H1 (cell line): ENCODE measurements at regions not wholly inside any gene's neighbourhood (a gene's known extent, or its start where the extent isn't known, plus 50 kb on each side); places are given as distances from the start of the nearest gene placed in this dataset.

ENCODE experiments used
- CTCF ChIA-PET: fragments of 300-600 bp; sonication (Branson Sonifier 250); formaldehyde crosslinking; loops from one replicate; lab custom pipeline; 2021; ENCODE audit not compliant: partially characterized antibody; lab: Charles Lee
- POLR2A ChIA-PET: fragments of 300-600 bp; sonication (Branson Sonifier 250); formaldehyde crosslinking; loops from one replicate; lab custom pipeline; 2021; ENCODE audit warnings: inconsistent platforms; ENCODE audit not compliant: partially characterized antibody; lab: Charles Lee
- DNase-seq, 2 experiments: peaks; one replicate each; pipeline versions ENCODE4 v3.0.0 to v3.0.0-alpha.2; 2010 to 2022; ENCODE audit warnings: low spot score in 2 of 2, low read depth in 1 of 2, mixed read lengths in 1 of 2
- FAIRE-seq: peaks from 2 replicates; lab custom pipeline; 2011; peaks lifted over from hg19 to GRCh38; lab: Jason Lieb, UNC
- H2AFZ ChIP-seq: 2 replicates; pipeline ENCODE4 v1.8.1; 2012; ENCODE audit warnings: low read length, inconsistent platforms
- H2AK5ac ChIP-seq: 2 replicates; pipeline ENCODE4 v1.6.1; 2013; ENCODE audit warnings: low read depth, low read length
- H2BK120ac ChIP-seq: replicated peaks from 2 replicates; pipeline ENCODE3; 2013; ENCODE audit warnings: low read depth, low read length, inconsistent platforms
- H2BK12ac ChIP-seq: 2 replicates; pipeline ENCODE4 v1.6.1; 2013; ENCODE audit warnings: low read depth, low read length
- H2BK15ac ChIP-seq: 2 replicates; pipeline ENCODE4 v1.6.1; 2013; ENCODE audit warnings: low read length
- H2BK20ac ChIP-seq: 2 replicates; pipeline ENCODE4 v1.6.1; 2013; ENCODE audit warnings: low read length
- H2BK5ac ChIP-seq: 2 replicates; pipeline ENCODE4 v1.6.1; 2013; ENCODE audit warnings: low read depth, low read length
- H3K14ac ChIP-seq: 2 replicates; pipeline ENCODE4 v1.6.1; 2013; ENCODE audit warnings: inconsistent platforms; ENCODE audit not compliant: insufficient read length
- H3K18ac ChIP-seq: 2 replicates; pipeline ENCODE4 v1.6.1; 2013; ENCODE audit warnings: low read length; ENCODE audit errors: extremely low read depth
- H3K23ac ChIP-seq: 2 replicates; pipeline ENCODE4 v1.6.1; 2013; ENCODE audit warnings: inconsistent platforms; ENCODE audit not compliant: insufficient read length
- H3K23me2 ChIP-seq: 2 replicates; pipeline ENCODE4 v1.6.1; 2013; ENCODE audit warnings: low read depth, low read length
- H3K27ac ChIP-seq: 2 replicates; pipeline ENCODE4 v1.6.1; 2011; ENCODE audit warnings: low read depth, low read length, inconsistent platforms
- H3K27me3 ChIP-seq, 4 experiments: replicated peaks in 1 of 4; 1 replicate in 1 of 4; 2 replicates in 3 of 4; pipeline versions ENCODE4 v1.6.1 to v1.8.1; 2011 to 2013; ENCODE audit warnings: low read length in 3 of 4, mild to moderate bottlenecking in 3 of 4, inconsistent platforms in 2 of 4, mixed read lengths in 2 of 4, moderate library complexity in 1 of 4; ENCODE audit not compliant: control insufficient read depth in 3 of 4, insufficient read depth in 3 of 4; ENCODE audit errors: extremely low read depth in 1 of 4
- H3K36me3 ChIP-seq, 4 experiments: 2 replicates each; pipeline versions ENCODE4 v1.6.1 to v1.8.1; 2011 to 2013; ENCODE audit warnings: mild to moderate bottlenecking in 4 of 4, low read length in 3 of 4, moderate library complexity in 2 of 4, control low read depth in 1 of 4, inconsistent platforms in 1 of 4; ENCODE audit not compliant: insufficient read depth in 4 of 4, control insufficient read depth in 2 of 4
- H3K4ac ChIP-seq: replicated peaks from 2 replicates; pipeline ENCODE3; 2013; ENCODE audit warnings: low read length, low read depth, mixed read lengths, inconsistent platforms; ENCODE audit not compliant: insufficient read length
- H3K4me1 ChIP-seq, 4 experiments: replicated peaks in 1 of 4; 1 replicate in 1 of 4; 2 replicates in 3 of 4; pipeline versions ENCODE4 v1.6.1 to v1.8.1; 2011 to 2013; ENCODE audit warnings: low read length in 3 of 4, inconsistent platforms in 2 of 4, mixed read lengths in 1 of 4; ENCODE audit not compliant: insufficient read depth in 4 of 4, control insufficient read depth in 3 of 4
- H3K4me2 ChIP-seq, 2 experiments: 2 replicates each; pipeline versions ENCODE4 v1.6.1 to v1.8.1; 2011 to 2013; ENCODE audit warnings: low read depth in 2 of 2, low read length in 2 of 2, control low read depth in 1 of 2, inconsistent platforms in 1 of 2, mild to moderate bottlenecking in 1 of 2; ENCODE audit not compliant: insufficient read depth in 1 of 2
- H3K4me3 ChIP-seq, 4 experiments: fragments of 200-600, 300-600 bp in 1 of 4; sonication (generic), shearing (Covaris generic), sonication (Bioruptor Twin) in 1 of 4; 2 replicates each; pipeline versions ENCODE4 v1.5.1 to v1.8.1; 2011 to 2016; ENCODE audit warnings: low read length in 4 of 4, low read depth in 3 of 4, control low read depth in 2 of 4, inconsistent platforms in 2 of 4, mild to moderate bottlenecking in 2 of 4, mixed read lengths in 1 of 4, moderate library complexity in 1 of 4; ENCODE audit not compliant: insufficient read depth in 2 of 4; ENCODE audit errors: extremely low read depth in 1 of 4
- H3K56ac ChIP-seq: replicated peaks from 2 replicates; pipeline ENCODE3; 2013; ENCODE audit warnings: low read depth, mild to moderate bottlenecking, mixed read lengths, low read length, inconsistent platforms; ENCODE audit not compliant: insufficient read length
- H3K79me1 ChIP-seq: 2 replicates; pipeline ENCODE4 v1.6.1; 2013; ENCODE audit warnings: low read depth, low read length, control low read depth
- H3K79me2 ChIP-seq, 2 experiments: 2 replicates each; pipeline versions ENCODE4 v1.6.1 to v1.8.1; 2012 to 2013; ENCODE audit warnings: low read length in 2 of 2, mild to moderate bottlenecking in 2 of 2, inconsistent platforms in 1 of 2; ENCODE audit not compliant: insufficient read depth in 2 of 2, control insufficient read depth in 1 of 2
- H3K9ac ChIP-seq, 4 experiments: replicated peaks in 1 of 4; 1 replicate in 1 of 4; 2 replicates in 3 of 4; pipeline versions ENCODE4 v1.6.1 to v1.8.1; 2011 to 2013; ENCODE audit warnings: low read depth in 3 of 4, low read length in 3 of 4, control low read depth in 2 of 4, mild to moderate bottlenecking in 2 of 4, moderate library complexity in 2 of 4, inconsistent platforms in 1 of 4; ENCODE audit errors: extremely low read depth in 1 of 4
- H3K9me3 ChIP-seq, 2 experiments: 2 replicates each; pipeline versions ENCODE4 v1.6.1 to v1.8.1; 2012 to 2013; ENCODE audit warnings: mild to moderate bottlenecking in 2 of 2, moderate library complexity in 2 of 2, control low read depth in 1 of 2, inconsistent platforms in 1 of 2, low read depth in 1 of 2, low read length in 1 of 2, mixed read lengths in 1 of 2; ENCODE audit not compliant: insufficient read depth in 2 of 2
- H4K20me1 ChIP-seq, 2 experiments: replicated peaks in 1 of 2; 2 replicates each; pipeline versions ENCODE3 to v1.8.1; 2011 to 2013; ENCODE audit warnings: inconsistent platforms in 2 of 2, low read length in 2 of 2, mild to moderate bottlenecking in 1 of 2; ENCODE audit not compliant: insufficient read depth in 2 of 2, control insufficient read depth in 1 of 2
- H4K5ac ChIP-seq: 2 replicates; pipeline ENCODE4 v1.6.1; 2013; ENCODE audit warnings: low read length, low read depth, mixed read lengths, inconsistent platforms; ENCODE audit not compliant: insufficient read length
- H4K8ac ChIP-seq: 2 replicates; pipeline ENCODE4 v1.8.0; 2013; ENCODE audit warnings: mild to moderate bottlenecking, moderate library complexity, low read length, inconsistent platforms; ENCODE audit not compliant: insufficient read depth; ENCODE audit errors: extremely low read depth
- H4K91ac ChIP-seq: replicated peaks from 2 replicates; pipeline ENCODE3; 2013; ENCODE audit warnings: low read length, mixed read lengths, inconsistent platforms; ENCODE audit not compliant: insufficient read length
- BRCA1 ChIP-seq: IDR thresholded peaks from 2 replicates; pipeline ENCODE4 v1.6.1; 2012; ENCODE audit warnings: low read depth, low read length, improper control_type of control experiment
- CBX8 ChIP-seq: fragments of 300-800, 300-1000 bp; sonication (generic); IDR thresholded peaks from 2 replicates; pipeline ENCODE4 v1.7.1; 2016; ENCODE audit warnings: low read depth, low read length, borderline replicate concordance
- CREB1 ChIP-seq: IDR thresholded peaks from 2 replicates; pipeline ENCODE4 v1.6.1; 2012; ENCODE audit warnings: inconsistent platforms
- FOSL1 ChIP-seq: IDR thresholded peaks from 2 replicates; pipeline ENCODE4 v1.6.1; 2011; ENCODE audit warnings: mild to moderate bottlenecking, low read depth, low read length, moderate library complexity; ENCODE audit not compliant: insufficient read depth
- KDM1A ChIP-seq: fragments of 200-600, 300-600 bp; sonication (generic); IDR thresholded peaks from 2 replicates; pipeline ENCODE4 v1.7.1; 2016; ENCODE audit warnings: mild to moderate bottlenecking, low read length, borderline replicate concordance
- KDM5A ChIP-seq: fragments of 200-600 bp; IDR thresholded peaks from 2 replicates; pipeline ENCODE4 v1.7.1; 2012; ENCODE audit warnings: mild to moderate bottlenecking, low read length, inconsistent platforms, mixed read lengths
- RNF2 ChIP-seq: fragments of 200-900, 300-1000 bp; sonication (generic); IDR thresholded peaks from 2 replicates; pipeline ENCODE4 v1.7.1; 2016; ENCODE audit warnings: borderline replicate concordance, low read depth, mild to moderate bottlenecking, antibody characterized with exemption, low read length; ENCODE audit not compliant: poor library complexity, severe bottlenecking; ENCODE audit errors: missing control alignments
- SIX5 ChIP-seq: IDR thresholded peaks from 2 replicates; pipeline ENCODE4 v1.6.1; 2011; ENCODE audit warnings: mild to moderate bottlenecking, low read depth, low read length
- SRF ChIP-seq: IDR thresholded peaks from 2 replicates; pipeline ENCODE4 v1.6.1; 2011; ENCODE audit warnings: mild to moderate bottlenecking, low read depth, low read length, moderate library complexity
- TCF12 ChIP-seq: IDR thresholded peaks from 2 replicates; pipeline ENCODE4 v1.6.1; 2011; ENCODE audit warnings: low read depth, mild to moderate bottlenecking, low read length
- ZNF274 ChIP-seq: IDR thresholded peaks from 2 replicates; pipeline ENCODE4 v1.7.0; 2012; ENCODE audit warnings: low read length, borderline replicate concordance; ENCODE audit errors: extremely low read depth
- WGBS, 2 experiments: shearing (Covaris generic) in 1 of 2; methylation state at CpG; one replicate each; pipeline versions ENCODE4 v1.1.6 to v1.1.7; 2013 to 2015; ENCODE audit warnings: low lambda C conversion rate in 2 of 2, mixed read lengths in 2 of 2, inconsistent platforms in 1 of 2, low coverage in 1 of 2, missing lambda C conversion rate in 1 of 2; ENCODE audit not compliant: insufficient replicate concordance in 2 of 2, insufficient coverage in 1 of 2, insufficient read length in 1 of 2; ENCODE audit errors: extremely low coverage in 1 of 2, missing lambda C conversion rate in 1 of 2; 5-methylcytosine and 5-hydroxymethylcytosine counted together

GRCh38 chr22:42320443-42321416, 50.3 kb upstream of the TCF20 start:
- H4K91ac ChIP-seq, result no peak overlapping the region
- no peaks in the 10 kb centered on the region for H3K79me2 ChIP-seq
- no peak overlapping the region for H3K18ac ChIP-seq
- peaks cover 6% of the 10 kb centered on the region; the same call in 1 of the 2 replicates for H3K23me2 ChIP-seq
- H2AFZ ChIP-seq, result no peak overlapping the region
- H3K4me2 ChIP-seq, result no peak overlapping the region
- no peaks in the 10 kb centered on the region for H3K27me3 ChIP-seq
- H3K36me3 ChIP-seq, result no peaks in the 10 kb centered on the region
- H3K4me1 ChIP-seq, result peaks cover 6 to 32% (median 17%) of the 10 kb centered on the region in 4 experiments
- H4K8ac ChIP-seq, result no peak overlapping the region
- H3K4ac ChIP-seq, result no peak overlapping the region
- H3K56ac ChIP-seq, result no peak overlapping the region
- H2AK5ac ChIP-seq, result 0 out of 2 replicates have a peak overlapping the region, but pooled peaks have one; percentile 24
- no peaks in the 10 kb centered on the region for H3K9me3 ChIP-seq
- peak overlapping the region in 1 of 4 experiments; percentile 10; a peak in 1 of 7 replicates for H3K9ac ChIP-seq
- 0 out of 2 replicates have a peak overlapping the region, but pooled peaks have one; percentile 49 for H2BK5ac ChIP-seq
- no peak overlapping the region for H2BK120ac ChIP-seq
- H4K20me1 ChIP-seq, result peaks cover 2 to 10% of the 10 kb centered on the region in 2 experiments
- no peaks in the 10 kb centered on the region; the same call in 1 of the 2 replicates for H3K79me1 ChIP-seq
- CTCF ChIA-PET, result interaction anchor here (0.5 to 3.4 kb wide), 4 partner anchors 17 to 150 kb away, joined by 3 to 16 read pairs (median 4); no protein-coding TSS in a partner anchor
- H3K27ac ChIP-seq, result no peak overlapping the region
- FAIRE-seq (no peak), DNase-seq (no peak)
- H3K23ac ChIP-seq, result no peak overlapping the region
- WGBS, 2 experiments, result 88% methylated on average over 19 of the region's 20 CpGs; no CpG with 5 or more reads in 1 of the 2 experiments
- H2BK12ac ChIP-seq, result no peak overlapping the region; the same call in 1 of the 2 replicates
- H2BK15ac ChIP-seq, result 0 out of 2 replicates have a peak overlapping the region, but pooled peaks have one; percentile 12
- no peak overlapping the region for H4K5ac ChIP-seq
- no peak overlapping the region for H2BK20ac ChIP-seq
- H3K4me3 ChIP-seq, result no peak overlapping the region
- H3K14ac ChIP-seq, result no peak overlapping the region
- POLR2A ChIA-PET, result interaction anchor here (1.2 to 1.3 kb wide), 2 partner anchors 11 to 17 kb away, joined by 3 read pairs; no protein-coding TSS in a partner anchor
- TF ChIP-seq CREB1 (no peak), FOSL1 (no peak), KDM1A (no peak), TCF12 (no peak), BRCA1 (no peak), ZNF274 (no peak), KDM5A (no peak), SIX5 (no peak), SRF (no peak; the same call in 1 of the 2 replicates), RNF2 (no peak), CBX8 (no peak)
